ENCODE measurements at regions not wholly inside any gene's neighbourhood (a gene's known extent, or its start where the extent isn't known, plus 50 kb on each side); places are given as distances from the start of the nearest gene placed in this dataset.

GRCh38 chr3:94787734-94788270, 724.9 kb downstream of the NSUN3 start:
- WGBS, 2 donors (ENCODE audit: low coverage in 1 of 2), result 20 to 37% methylated on average over 1 of the region's 1 CpG
- no peak for DNase-seq
- Histone ChIP-seq H3K27me3 (no peaks in the 10 kb centered on the region), H3K4me1 (no peaks in the 10 kb centered on the region), H3K27ac (no peak overlapping the region), H3K4me3 (no peak overlapping the region), H3K36me3 (no peaks in the 10 kb centered on the region), H3K9me3 (no peaks in the 10 kb centered on the region)
- intact Hi-C loops (cut with DNase I; ENCODE audit: low total_unique reads), result no loop called here
- in situ Hi-C loops (cut with MboI; ENCODE audit: low pct_ligation_motif_present in 1 of 4, low pct_unique_long_range_greater_than_20kb in 1 of 4, low sequenced_read_pairs in 3 of 4), result no loop called here
- TF ChIP-seq CTCF (IDR thresholded peaks at IDR 0.05), result no peak

GRCh38 chr3:94794563-94794962, 731.7 kb downstream of the NSUN3 start:
- DNase-seq, result no peak
- intact Hi-C loops (cut with DNase I; ENCODE audit: low total_unique reads) (no loop called here), in situ Hi-C loops (cut with MboI; ENCODE audit: low pct_ligation_motif_present in 1 of 4, low pct_unique_long_range_greater_than_20kb in 1 of 4, low sequenced_read_pairs in 3 of 4) (no loop called here)
- H3K36me3 ChIP-seq, result no peaks in the 10 kb centered on the region
- H3K4me3 ChIP-seq, result no peak overlapping the region
- no peaks in the 10 kb centered on the region for H3K27me3 ChIP-seq
- H3K27ac ChIP-seq, result no peak overlapping the region
- TF ChIP-seq POLR2AphosphoS5 (IDR thresholded peaks at IDR 0.05) (no peak), EP300 (IDR thresholded peaks at IDR 0.05; ENCODE audit: low read depth) (no peak), POLR2A (IDR thresholded peaks at IDR 0.05) (no peak), CTCF (IDR thresholded peaks at IDR 0.05) (no peak)
- H3K4me1 ChIP-seq, result no peaks in the 10 kb centered on the region
- no peaks in the 10 kb centered on the region for H3K9me3 ChIP-seq

GRCh38 chr3:94799420-94800060, 736.7 kb downstream of the NSUN3 start:
- no peaks in the 10 kb centered on the region for H3K36me3 ChIP-seq
- no peak for DNase-seq
- TF ChIP-seq POLR2AphosphoS5 (IDR thresholded peaks at IDR 0.05) (no peak), CTCF (IDR thresholded peaks at IDR 0.05) (no peak), POLR2A (IDR thresholded peaks at IDR 0.05) (no peak), EP300 (IDR thresholded peaks at IDR 0.05; ENCODE audit: low read depth) (no peak)
- H3K27me3 ChIP-seq, result no peaks in the 10 kb centered on the region
- no peaks in the 10 kb centered on the region for H3K4me1 ChIP-seq
- no peaks in the 10 kb centered on the region for H3K9me3 ChIP-seq
- intact Hi-C loops (cut with DNase I; ENCODE audit: low total_unique reads) (no loop called here), in situ Hi-C loops (cut with MboI; ENCODE audit: low pct_ligation_motif_present in 1 of 4, low pct_unique_long_range_greater_than_20kb in 1 of 4, low sequenced_read_pairs in 3 of 4) (no loop called here)
- 82 to 88% methylated on average over 1 of the region's 1 CpG for WGBS, 2 donors (ENCODE audit: low coverage in 1 of 2)
- H3K4me3 ChIP-seq, result no peak overlapping the region
- H3K27ac ChIP-seq, result no peak overlapping the region

GRCh38 chr3:94811836-94812235, 749.0 kb downstream of the NSUN3 start:
- Histone ChIP-seq H3K27me3 (no peaks in the 10 kb centered on the region), H3K4me3 (no peak overlapping the region), H3K36me3 (no peaks in the 10 kb centered on the region), H3K4me1 (no peaks in the 10 kb centered on the region), H3K9me3 (no peaks in the 10 kb centered on the region), H3K27ac (no peak overlapping the region)
- DNase-seq, result no peak
- 53 to 63% methylated on average over 2 of the region's 2 CpGs for WGBS, 2 donors (ENCODE audit: low coverage in 1 of 2)
- intact Hi-C loops (cut with DNase I; ENCODE audit: low total_unique reads) (no loop called here), in situ Hi-C loops (cut with MboI; ENCODE audit: low pct_ligation_motif_present in 1 of 4, low pct_unique_long_range_greater_than_20kb in 1 of 4, low sequenced_read_pairs in 3 of 4) (no loop called here)
- TF ChIP-seq POLR2AphosphoS5 (IDR thresholded peaks at IDR 0.05) (no peak), POLR2A (IDR thresholded peaks at IDR 0.05) (no peak), EP300 (IDR thresholded peaks at IDR 0.05; ENCODE audit: low read depth) (no peak), CTCF (IDR thresholded peaks at IDR 0.05) (no peak)

Data from transverse colon (tissue), 4 donors.